ENCODE measurements at regions not wholly inside any gene's neighbourhood (a gene's known extent, or its start where the extent isn't known, plus 50 kb on each side); places are given as distances from the start of the nearest gene placed in this dataset.

GRCh38 chr4:32249040-32249439 is 1528.9 kb downstream of the PCDH7 start:
- no peaks in the 10 kb centered on the region for H3K9me3 ChIP-seq (replicated peaks in 1 of 2; ENCODE audit: control insufficient read depth in 1 of 2, insufficient read depth in 1 of 2, low read length in 2 of 2)
- no peaks in the 10 kb centered on the region for H3K79me2 ChIP-seq (ENCODE audit: insufficient read depth, low read length)
- Mint-ChIP-seq H3K4me3 (no peak overlapping the region), H3K4me1 (no peaks in the 10 kb centered on the region), H3K27ac (no peak overlapping the region), H3K27me3 (ENCODE audit: low read depth in 3 of 3) (no peaks in the 10 kb centered on the region), H3K36me3 (no peaks in the 10 kb centered on the region), H3K9me3 (no peaks in the 10 kb centered on the region)
- intact Hi-C loops (cut with micrococcal nuclease), result no loop called here
- H3K27me3 ChIP-seq (ENCODE audit: control insufficient read depth in 2 of 2, insufficient read depth in 2 of 2, low read length in 2 of 2), result no peaks in the 10 kb centered on the region
- no peak overlapping the region for H3K4me3 ChIP-seq (replicated peaks in 1 of 3; ENCODE audit: low read depth in 2 of 3, low read length in 3 of 3)
- no peak for DNase-seq
- TF ChIP-seq CTCF (IDR thresholded peaks at IDR 0.05), result no peak
- no peak overlapping the region for H3K4me2 ChIP-seq (replicated peaks; ENCODE audit: extremely low read depth, low read length, poor library complexity, severe bottlenecking)
- no peaks in the 10 kb centered on the region for H4K20me1 ChIP-seq (ENCODE audit: insufficient read depth, low read length)
- H3K4me1 ChIP-seq (ENCODE audit: control insufficient read depth in 1 of 2, insufficient read depth in 2 of 2, low read length in 2 of 2), result no peaks in the 10 kb centered on the region
- no peak overlapping the region for H2AFZ ChIP-seq (ENCODE audit: insufficient read depth, low read depth, low read length, poor library complexity, severe bottlenecking)
- H3K27ac ChIP-seq (ENCODE audit: low read depth in 1 of 2, low read length in 2 of 2), result no peak overlapping the region
- no CpG with 5 or more reads among the region's 2 CpGs for WGBS (ENCODE audit: insufficient coverage)
- no peak overlapping the region for H3K9ac ChIP-seq (ENCODE audit: insufficient read depth, low read length, poor library complexity, severe bottlenecking)
- no peaks in the 10 kb centered on the region for H3K36me3 ChIP-seq (replicated peaks in 1 of 2; ENCODE audit: control insufficient read depth in 1 of 2, insufficient read depth in 2 of 2, low read length in 2 of 2)

- Mint-ChIP-seq H3K27me3 (ENCODE audit: low read depth in 3 of 3) (no peaks in the 10 kb centered on the region), H3K9me3 (no peaks in the 10 kb centered on the region), H3K4me1 (no peaks in the 10 kb centered on the region), H3K27ac (no peak overlapping the region), H3K36me3 (no peaks in the 10 kb centered on the region), H3K4me3 (no peak overlapping the region)
- intact Hi-C loops (cut with micrococcal nuclease), result no loop called here
- no peak for TF ChIP-seq CTCF (IDR thresholded peaks at IDR 0.05)
- Histone ChIP-seq H3K4me2 (replicated peaks; ENCODE audit: extremely low read depth, low read length, poor library complexity, severe bottlenecking) (no peak overlapping the region), H3K4me3 (replicated peaks in 1 of 3; ENCODE audit: low read depth in 2 of 3, low read length in 3 of 3) (no peak overlapping the region), H3K4me1 (ENCODE audit: control insufficient read depth in 1 of 2, insufficient read depth in 2 of 2, low read length in 2 of 2) (no peaks in the 10 kb centered on the region), H3K36me3 (replicated peaks in 1 of 2; ENCODE audit: control insufficient read depth in 1 of 2, insufficient read depth in 2 of 2, low read length in 2 of 2) (no peaks in the 10 kb centered on the region), H3K9me3 (replicated peaks in 1 of 2; ENCODE audit: control insufficient read depth in 1 of 2, insufficient read depth in 1 of 2, low read length in 2 of 2) (no peaks in the 10 kb centered on the region), H3K9ac (ENCODE audit: insufficient read depth, low read length, poor library complexity, severe bottlenecking) (no peak overlapping the region), H4K20me1 (ENCODE audit: insufficient read depth, low read length) (no peaks in the 10 kb centered on the region), H3K27me3 (ENCODE audit: control insufficient read depth in 2 of 2, insufficient read depth in 2 of 2, low read length in 2 of 2) (no peaks in the 10 kb centered on the region), H3K27ac (ENCODE audit: low read depth in 1 of 2, low read length in 2 of 2) (no peak overlapping the region), H3K79me2 (ENCODE audit: insufficient read depth, low read length) (no peaks in the 10 kb centered on the region), H2AFZ (ENCODE audit: insufficient read depth, low read depth, low read length, poor library complexity, severe bottlenecking) (no peak overlapping the region)
- WGBS (ENCODE audit: insufficient coverage), result no CpG with 5 or more reads among the region's 1 CpG
- DNase-seq, result no peak
These were observed 1531.0 kb downstream of the PCDH7 start for GRCh38 chr4:32251126-32251525.
